GM23248 (cell line): ENCODE measurements at regions not wholly inside any gene's neighbourhood (a gene's known extent, or its start where the extent isn't known, plus 50 kb on each side); places are given as distances from the start of the nearest gene placed in this dataset.

Experiments used
- DNase-seq: peaks from one replicate; pipeline ENCODE4 v3.0.0-alpha.2; 2015
- H2AFZ ChIP-seq: fragments of 200-600 bp; sonication (generic); 2 replicates; pipeline ENCODE4 v1.6.1; 2016; ENCODE audit warnings: antibody characterized with exemption
- H3F3A ChIP-seq: fragments of 200-600 bp; sonication (generic); 2 replicates; pipeline ENCODE4 v1.6.1; 2016; ENCODE audit warnings: mild to moderate bottlenecking, antibody characterized with exemption, mixed run types; ENCODE audit not compliant: insufficient read depth
- H3K27ac ChIP-seq: fragments of 200-600 bp; sonication (generic); 2 replicates; pipeline ENCODE4 v1.5.1; 2016; ENCODE audit warnings: mild to moderate bottlenecking
- H3K27me3 ChIP-seq: fragments of 200-600 bp; sonication (generic); replicated peaks from 2 replicates; pipeline ENCODE4 v1.6.1; 2016; ENCODE audit warnings: mild to moderate bottlenecking; ENCODE audit not compliant: insufficient read depth
- H3K36me3 ChIP-seq: fragments of 200-600 bp; sonication (generic); 2 replicates; pipeline ENCODE4 v1.6.1; 2016; ENCODE audit warnings: low read depth, mild to moderate bottlenecking
- H3K4me1 ChIP-seq: fragments of 200-600 bp; sonication (generic); 2 replicates; pipeline ENCODE4 v1.6.1; 2016; ENCODE audit warnings: mild to moderate bottlenecking; ENCODE audit not compliant: insufficient read depth
- H3K4me2 ChIP-seq: fragments of 200-600 bp; sonication (generic); one replicate; pipeline ENCODE4 v1.6.1; 2016; ENCODE audit warnings: mild to moderate bottlenecking; ENCODE audit not compliant: unreplicated experiment
- H3K4me3 ChIP-seq: fragments of 200-600 bp; sonication (generic); 2 replicates; pipeline ENCODE4 v1.5.1; 2016; ENCODE audit warnings: mild to moderate bottlenecking
- H3K79me2 ChIP-seq: fragments of 200-600 bp; sonication (generic); 2 replicates; pipeline ENCODE4 v1.6.1; 2016; ENCODE audit warnings: mild to moderate bottlenecking; ENCODE audit not compliant: insufficient read depth
- H3K9ac ChIP-seq: fragments of 200-600 bp; sonication (generic); 2 replicates; pipeline ENCODE4 v1.6.1; 2016; ENCODE audit warnings: mild to moderate bottlenecking
- H3K9me2 ChIP-seq: fragments of 200-600 bp; sonication (generic); 2 replicates; pipeline ENCODE4 v1.6.1; 2016; ENCODE audit warnings: mixed run types, mild to moderate bottlenecking, moderate library complexity; ENCODE audit not compliant: insufficient read depth
- H3K9me3 ChIP-seq: fragments of 200-600 bp; sonication (generic); one replicate; pipeline ENCODE4 v1.6.1; 2017; ENCODE audit warnings: low read depth
- H4K20me1 ChIP-seq: fragments of 200-600 bp; sonication (generic); 2 replicates; pipeline ENCODE4 v1.6.0; 2016; ENCODE audit not compliant: insufficient read depth
- EZH2 ChIP-seq: fragments of 200-600 bp; sonication (generic); IDR thresholded peaks from 2 replicates; pipeline ENCODE4 v1.6.1; 2018; ENCODE audit warnings: antibody characterized with exemption, mild to moderate bottlenecking; ENCODE audit not compliant: insufficient read depth, poor library complexity, severe bottlenecking
- EZH2phosphoT487 ChIP-seq: fragments of 200-600 bp; sonication (generic); IDR thresholded peaks from 2 replicates; pipeline ENCODE4 v1.6.1; 2018; ENCODE audit warnings: antibody characterized with exemption, moderate library complexity, mild to moderate bottlenecking, low read depth; ENCODE audit not compliant: insufficient read depth
- WGBS, 2 experiments: methylation state at CpG; one replicate each; pipeline ENCODE4 v1.1.6; 2015 to 2017; ENCODE audit warnings: low lambda C conversion rate in 2 of 2, low coverage in 1 of 2; ENCODE audit errors: missing lambda C conversion rate in 2 of 2; 5-methylcytosine and 5-hydroxymethylcytosine counted together
- in situ Hi-C: fragments of 300-500 bp; cut with MboI; formaldehyde crosslinking; loops from 2 replicates; pipeline ENCODE4 v1.15.0; 2020

- no peak overlapping the region for H2AFZ ChIP-seq
- H3K9me2 ChIP-seq = no peaks in the 10 kb centered on the region
- no peaks in the 10 kb centered on the region for H3K9me3 ChIP-seq
- no peak for DNase-seq
- no peak overlapping the region for H3K27ac ChIP-seq
- H3K36me3 ChIP-seq = 0 out of 2 replicates have a peak, but pooled peaks cover 3% of the 10 kb centered on the region
- no peaks in the 10 kb centered on the region for H3K79me2 ChIP-seq
- no peaks in the 10 kb centered on the region for H4K20me1 ChIP-seq
- in situ Hi-C loops = loop anchor here (25.0 kb wide), 1 partner anchor 791 kb away; no protein-coding TSS in a partner anchor
- no peak overlapping the region for H3K4me2 ChIP-seq
- 43 to 60% methylated on average over 1 of the region's 1 CpG for WGBS, 2 experiments
- TF ChIP-seq EZH2phosphoT487 = no peak
- no peak for TF ChIP-seq EZH2
- H3F3A ChIP-seq = no peaks in the 10 kb centered on the region
- no peak overlapping the region for H3K4me3 ChIP-seq
- H3K27me3 ChIP-seq = no peaks in the 10 kb centered on the region
- no peaks in the 10 kb centered on the region for H3K4me1 ChIP-seq
- no peak overlapping the region for H3K9ac ChIP-seq
Measured at GRCh38 chr1:87928623-87929022, 599.9 kb downstream of the LMO4 start.

GRCh38 chr1:87929906-87930305 lies 601.2 kb downstream of the LMO4 start:
- in situ Hi-C loops = loop anchor here (25.0 kb wide), 1 partner anchor 793 kb away; no protein-coding TSS in a partner anchor
- Histone ChIP-seq H3K27me3 (no peaks in the 10 kb centered on the region), H3K4me1 (no peaks in the 10 kb centered on the region), H3K27ac (no peak overlapping the region), H3K9me2 (no peaks in the 10 kb centered on the region), H3K9me3 (no peaks in the 10 kb centered on the region), H3K4me3 (no peak overlapping the region), H3K79me2 (no peaks in the 10 kb centered on the region), H3F3A (no peaks in the 10 kb centered on the region), H3K9ac (no peak overlapping the region), H2AFZ (no peak overlapping the region), H4K20me1 (no peaks in the 10 kb centered on the region), H3K4me2 (no peak overlapping the region), H3K36me3 (0 out of 2 replicates have a peak, but pooled peaks cover 3% of the 10 kb centered on the region)
- no peak for DNase-seq
- TF ChIP-seq EZH2phosphoT487 = no peak
- no peak for TF ChIP-seq EZH2
- WGBS, 2 experiments = 33 to 45% methylated on average over 1 of the region's 1 CpG

GRCh38 chr1:87930796-87931195 lies 602.1 kb downstream of the LMO4 start:
- Histone ChIP-seq H3K9me3 (no peaks in the 10 kb centered on the region), H3K27me3 (no peaks in the 10 kb centered on the region), H3K36me3 (0 out of 2 replicates have a peak, but pooled peaks cover 3% of the 10 kb centered on the region), H3K79me2 (no peaks in the 10 kb centered on the region), H3K9me2 (no peaks in the 10 kb centered on the region), H2AFZ (no peak overlapping the region), H3K27ac (no peak overlapping the region), H3F3A (no peaks in the 10 kb centered on the region), H3K4me2 (no peak overlapping the region), H4K20me1 (no peaks in the 10 kb centered on the region), H3K4me1 (no peaks in the 10 kb centered on the region), H3K4me3 (no peak overlapping the region), H3K9ac (no peak overlapping the region)
- WGBS, 2 experiments = 81 to 86% methylated on average over 1 of the region's 1 CpG
- in situ Hi-C loops = loop anchor here (25.0 kb wide), 1 partner anchor 793 kb away; no protein-coding TSS in a partner anchor
- TF ChIP-seq EZH2 = no peak
- TF ChIP-seq EZH2phosphoT487 = no peak
- DNase-seq = no peak

- no peak for DNase-seq
- no peaks in the 10 kb centered on the region for H3K9me2 ChIP-seq
- H3K79me2 ChIP-seq = no peaks in the 10 kb centered on the region
- H3K9ac ChIP-seq = no peak overlapping the region
- no peak overlapping the region for H3K4me3 ChIP-seq
- H3F3A ChIP-seq = no peaks in the 10 kb centered on the region
- no peaks in the 10 kb centered on the region for H3K4me1 ChIP-seq
- no peak overlapping the region for H2AFZ ChIP-seq
- H3K27ac ChIP-seq = no peak overlapping the region
- no peaks in the 10 kb centered on the region for H4K20me1 ChIP-seq
- no peak overlapping the region for H3K4me2 ChIP-seq
- H3K27me3 ChIP-seq = no peaks in the 10 kb centered on the region
- in situ Hi-C loops = loop anchor here (25.0 kb wide), 1 partner anchor 796 kb away; no protein-coding TSS in a partner anchor
- 0 out of 2 replicates have a peak, but pooled peaks cover 3% of the 10 kb centered on the region for H3K36me3 ChIP-seq
- H3K9me3 ChIP-seq = no peaks in the 10 kb centered on the region
- WGBS, 2 experiments = 85 to 86% methylated on average over 6 of the region's 6 CpGs
- no peak for TF ChIP-seq EZH2phosphoT487
- TF ChIP-seq EZH2 = no peak
Measured at GRCh38 chr1:87933171-87933570, 604.5 kb downstream of the LMO4 start.
